HEK293T (cell line): ENCODE measurements at regions not wholly inside any gene's neighbourhood (a gene's known extent, or its start where the extent isn't known, plus 50 kb on each side); places are given as distances from the start of the nearest gene placed in this dataset.

Experiments
- ARNT ChIP-seq: fragments of 450-650 bp; IDR thresholded peaks from 2 replicates; pipeline ENCODE4 v1.6.1; 2017; ENCODE audit warnings: mild to moderate bottlenecking
- BHLHE40 ChIP-seq: fragments of 450-650 bp; IDR thresholded peaks from 2 replicates; pipeline ENCODE4 v1.6.1; 2016; ENCODE audit warnings: mild to moderate bottlenecking, moderate library complexity, borderline replicate concordance
- FOXA1 ChIP-seq: fragments of 450-650 bp; IDR thresholded peaks from 2 replicates; pipeline ENCODE4 v1.6.1; 2016; ENCODE audit warnings: mild to moderate bottlenecking
- FOXM1 ChIP-seq: fragments of 450-650 bp; IDR thresholded peaks from 2 replicates; pipeline ENCODE4 v1.6.1; 2017; ENCODE audit warnings: mild to moderate bottlenecking, borderline replicate concordance
- HDGF ChIP-seq: fragments of 450-650 bp; IDR thresholded peaks from 2 replicates; pipeline ENCODE4 v1.6.1; 2017; ENCODE audit warnings: antibody characterized with exemption, borderline replicate concordance
- SP1 ChIP-seq: fragments of 450-650 bp; IDR thresholded peaks from 2 replicates; pipeline ENCODE4 v1.6.1; 2017
- SUZ12 ChIP-seq: fragments of 450-650 bp; IDR thresholded peaks from 2 replicates; pipeline ENCODE4 v1.6.1; 2016; ENCODE audit warnings: mild to moderate bottlenecking

- TF ChIP-seq HDGF (no peak), SUZ12 (no peak), FOXM1 (no peak), FOXA1 (no peak), BHLHE40 (no peak), ARNT (no peak), SP1 (no peak)
Observed at GRCh38 chr20:50374541-50375078, 135.6 kb upstream of the PTPN1 start.
